ENCODE measurements at regions not wholly inside any gene's neighbourhood (a gene's known extent, or its start where the extent isn't known, plus 50 kb on each side); places are given as distances from the start of the nearest gene placed in this dataset.

GRCh38 chr17:21522755-21523336, 146.7 kb downstream of the KCNJ12 start:
- TF ChIP-seq CTCF (IDR thresholded peaks at IDR 0.05) (no peak), POLR2A (IDR thresholded peaks at IDR 0.05) (no peak), POLR2AphosphoS5 (IDR thresholded peaks at IDR 0.05) (no peak)
